ENCODE measurements at regions not wholly inside any gene's neighbourhood (a gene's known extent, or its start where the extent isn't known, plus 50 kb on each side); places are given as distances from the start of the nearest gene placed in this dataset.

DNA sequence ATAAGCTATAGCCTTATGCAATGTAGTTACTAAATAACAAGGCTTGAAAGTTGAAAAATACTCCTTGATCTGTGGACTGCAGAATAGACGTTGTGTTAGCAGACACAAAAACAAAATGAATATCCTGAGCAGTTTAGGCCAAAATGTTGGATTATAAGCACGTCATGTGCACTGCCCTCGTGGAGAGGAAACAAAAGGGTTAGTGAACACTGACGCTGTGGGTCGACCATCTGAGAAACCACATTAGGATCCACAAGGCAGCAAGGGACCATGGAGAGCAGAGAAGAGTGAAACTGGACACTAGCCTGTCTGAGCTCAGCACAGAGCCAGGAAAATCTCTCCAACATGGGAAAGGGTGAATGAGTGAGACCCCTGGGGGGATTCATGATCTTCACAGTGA is 145.3 kb downstream of the DTHD1 start:
- TF ChIP-seq TCF7L2 (IDR thresholded peaks at IDR 0.05; ENCODE audit: low read depth, low read length) (no peak), LEF1 (IDR thresholded peaks at IDR 0.05) (no peak), CHD4 (IDR thresholded peaks at IDR 0.05; ENCODE audit: insufficient read depth, insufficient replicate concordance, low read depth, low read length, poor library complexity, severe bottlenecking) (no peak), CAMTA2 (CRISPR knock-in tag; conservative IDR thresholded peaks at IDR 0.05) (no peak), JUND (IDR thresholded peaks at IDR 0.05; ENCODE audit: borderline replicate concordance, low read depth, low read length) (no peak), JUND (tag; IDR thresholded peaks at IDR 0.05; ENCODE audit: borderline replicate concordance, low read depth, low read length) (no peak), TBL1XR1 (IDR thresholded peaks at IDR 0.05; ENCODE audit: low read length in 2 of 2) (no peak), SMARCA5 (IDR thresholded peaks at IDR 0.05) (no peak)
- TF ChIP-seq, protein P1, sequence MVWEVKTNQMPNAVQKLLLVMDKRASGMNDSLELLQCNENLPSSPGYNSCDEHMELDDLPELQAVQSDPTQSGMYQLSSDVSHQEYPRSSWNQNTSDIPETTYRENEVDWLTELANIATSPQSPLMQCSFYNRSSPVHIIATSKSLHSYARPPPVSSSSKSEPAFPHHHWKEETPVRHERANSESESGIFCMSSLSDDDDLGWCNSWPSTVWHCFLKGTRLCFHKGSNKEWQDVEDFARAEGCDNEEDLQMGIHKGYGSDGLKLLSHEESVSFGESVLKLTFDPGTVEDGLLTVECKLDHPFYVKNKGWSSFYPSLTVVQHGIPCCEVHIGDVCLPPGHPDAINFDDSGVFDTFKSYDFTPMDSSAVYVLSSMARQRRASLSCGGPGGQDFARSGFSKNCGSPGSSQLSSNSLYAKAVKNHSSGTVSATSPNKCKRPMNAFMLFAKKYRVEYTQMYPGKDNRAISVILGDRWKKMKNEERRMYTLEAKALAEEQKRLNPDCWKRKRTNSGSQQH (CRISPR knock-in tag; IDR thresholded peaks at IDR 0.05): no peak
- TF ChIP-seq, protein P2, sequence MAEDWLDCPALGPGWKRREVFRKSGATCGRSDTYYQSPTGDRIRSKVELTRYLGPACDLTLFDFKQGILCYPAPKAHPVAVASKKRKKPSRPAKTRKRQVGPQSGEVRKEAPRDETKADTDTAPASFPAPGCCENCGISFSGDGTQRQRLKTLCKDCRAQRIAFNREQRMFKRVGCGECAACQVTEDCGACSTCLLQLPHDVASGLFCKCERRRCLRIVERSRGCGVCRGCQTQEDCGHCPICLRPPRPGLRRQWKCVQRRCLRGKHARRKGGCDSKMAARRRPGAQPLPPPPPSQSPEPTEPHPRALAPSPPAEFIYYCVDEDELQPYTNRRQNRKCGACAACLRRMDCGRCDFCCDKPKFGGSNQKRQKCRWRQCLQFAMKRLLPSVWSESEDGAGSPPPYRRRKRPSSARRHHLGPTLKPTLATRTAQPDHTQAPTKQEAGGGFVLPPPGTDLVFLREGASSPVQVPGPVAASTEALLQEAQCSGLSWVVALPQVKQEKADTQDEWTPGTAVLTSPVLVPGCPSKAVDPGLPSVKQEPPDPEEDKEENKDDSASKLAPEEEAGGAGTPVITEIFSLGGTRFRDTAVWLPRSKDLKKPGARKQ (CRISPR knock-in tag; IDR thresholded peaks at IDR 0.05): no peak
